ENCODE measurements at regions not wholly inside any gene's neighbourhood (a gene's known extent, or its start where the extent isn't known, plus 50 kb on each side); places are given as distances from the start of the nearest gene placed in this dataset.
"Not testable (repeated sequence)": the region's sequence is repeated elsewhere in the genome, so short reads cannot be mapped to it uniquely, and the experiment has no call there.

DNA sequence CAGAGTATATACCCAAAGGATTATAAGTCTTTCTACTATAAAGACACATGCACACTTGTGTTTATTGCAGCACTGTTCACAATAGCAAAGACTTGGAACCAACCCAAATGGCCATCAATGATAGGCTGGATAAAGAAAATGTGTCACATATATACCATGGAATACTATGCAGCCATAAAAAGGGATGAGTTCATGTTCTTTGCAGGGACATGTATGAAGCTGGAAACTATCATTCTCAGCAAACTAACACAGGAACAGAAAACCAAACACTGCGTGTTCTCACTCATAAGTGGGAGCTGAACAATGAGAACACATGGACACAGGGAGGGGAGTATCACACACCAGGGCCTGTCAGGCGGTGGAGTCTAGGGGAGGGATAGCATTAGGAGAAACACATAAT is 281.7 kb upstream of the MEF2C start:
- not testable (repeated sequence) for DNase-seq

DNA sequence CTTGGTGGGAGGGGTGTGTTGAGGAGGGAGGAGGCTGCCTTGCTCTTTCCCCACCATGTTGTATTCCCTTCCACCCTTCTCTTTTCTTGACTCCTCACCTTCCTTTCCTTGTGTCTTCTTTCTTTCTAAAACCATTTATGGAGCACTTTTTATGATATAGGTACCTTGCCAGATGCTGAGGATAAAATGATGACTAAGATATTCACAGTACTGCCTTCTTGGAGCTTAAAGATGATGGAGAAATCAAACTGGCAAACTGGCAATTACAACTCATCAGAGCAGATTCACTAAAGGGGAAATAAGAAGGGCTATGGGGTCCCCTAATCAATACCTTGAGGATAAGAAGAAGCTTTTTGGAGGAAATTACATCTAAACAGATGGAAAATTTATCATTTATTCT is 273.2 kb upstream of the MEF2C start:
- DNase-seq, result no peak

DNA sequence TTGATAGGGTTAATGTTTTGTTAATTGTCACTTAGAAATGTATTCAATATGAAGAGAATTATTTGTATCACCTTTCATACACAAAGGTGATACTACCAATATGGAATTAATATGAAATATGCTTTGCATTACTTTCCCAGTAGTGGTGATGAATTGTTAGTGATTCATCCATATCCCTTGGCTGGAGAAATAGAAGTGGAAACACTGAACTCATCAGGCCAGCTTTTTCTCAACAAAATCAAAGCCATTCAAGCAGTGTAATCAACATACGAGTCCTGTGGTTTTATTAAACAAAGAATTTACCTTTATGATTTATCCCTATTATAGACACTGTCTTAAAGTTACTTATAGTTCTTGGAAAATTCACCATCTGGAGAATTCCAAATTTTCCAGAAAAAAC is 264.0 kb upstream of the MEF2C start:
- no peak for DNase-seq

DNA sequence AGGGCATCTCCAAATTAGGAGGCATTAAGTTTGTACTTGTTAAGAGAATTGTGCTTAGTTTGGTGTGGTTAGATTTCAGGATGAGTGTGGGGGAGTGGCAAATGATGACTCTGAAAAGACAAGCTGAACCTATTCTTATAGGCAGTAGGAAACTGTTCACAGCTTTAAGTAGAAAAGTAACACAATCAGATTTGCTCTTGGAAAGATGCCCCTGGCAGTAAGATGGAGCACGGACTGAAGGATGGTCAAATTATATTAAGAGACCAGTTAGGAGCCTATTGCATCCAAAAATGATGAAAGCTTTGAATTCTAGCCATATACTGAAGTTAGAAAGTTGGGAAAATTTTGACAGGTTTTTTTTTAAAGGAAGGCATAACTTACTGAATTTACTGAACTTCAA is 254.2 kb upstream of the MEF2C start:
- no peak for DNase-seq

DNA sequence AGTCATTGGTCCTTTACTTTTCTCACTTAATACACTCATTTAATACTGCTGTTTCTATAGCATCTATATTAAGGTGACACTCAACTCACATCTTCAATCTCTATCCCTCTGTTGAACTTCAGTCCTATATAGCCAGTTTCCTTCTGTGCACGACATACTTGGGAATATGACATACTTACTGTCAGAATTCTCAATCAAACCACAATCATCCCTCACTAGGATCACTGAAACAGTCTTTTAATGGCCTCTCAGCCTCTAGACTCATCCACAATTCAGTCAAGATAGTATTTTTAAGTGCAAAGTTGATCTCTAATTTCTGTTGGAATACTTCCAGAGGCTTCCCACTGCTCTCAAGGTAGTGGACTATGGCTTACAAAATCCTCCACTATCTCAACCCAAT is 251.0 kb upstream of the MEF2C start:
- no peak for DNase-seq

DNA sequence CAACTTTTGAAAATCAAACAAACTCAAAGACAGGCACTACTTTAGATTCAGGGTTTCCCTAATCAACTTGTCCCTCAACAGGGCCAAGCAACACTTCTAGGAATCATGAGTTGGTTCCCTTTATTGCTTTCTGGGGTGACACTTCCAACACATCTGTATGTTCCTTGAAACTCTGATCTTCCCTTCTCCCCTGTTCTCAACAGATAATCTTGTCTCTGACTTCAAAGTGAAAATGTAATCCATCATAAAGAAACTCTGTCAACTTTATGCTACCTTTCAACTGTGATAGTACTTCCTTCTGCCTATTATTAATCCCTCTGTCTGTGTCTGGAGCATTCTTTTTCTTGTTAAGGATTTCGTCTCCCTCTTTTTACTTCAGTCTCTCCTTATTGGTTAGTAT is 250.1 kb upstream of the MEF2C start:
- no peak for DNase-seq

DNA sequence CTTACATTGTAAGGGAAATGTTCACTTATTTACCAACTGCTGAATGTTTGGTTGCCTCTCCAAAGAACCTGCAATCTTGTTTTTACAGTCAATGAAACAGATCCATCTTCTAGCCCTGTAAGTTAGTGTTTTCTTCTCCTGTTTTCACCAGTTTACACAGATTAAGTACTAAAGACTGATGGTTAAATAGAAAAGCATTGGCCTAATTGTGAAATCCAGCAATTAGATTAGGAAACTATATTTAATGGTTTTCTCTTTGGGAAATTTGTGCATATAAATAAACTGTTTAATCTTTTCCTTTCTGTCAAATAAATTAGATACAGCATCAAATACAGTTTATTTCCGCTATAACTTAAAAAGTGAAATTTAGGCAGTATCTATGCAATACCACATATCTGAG is 247.9 kb upstream of the MEF2C start:
- no peak for DNase-seq

DNA sequence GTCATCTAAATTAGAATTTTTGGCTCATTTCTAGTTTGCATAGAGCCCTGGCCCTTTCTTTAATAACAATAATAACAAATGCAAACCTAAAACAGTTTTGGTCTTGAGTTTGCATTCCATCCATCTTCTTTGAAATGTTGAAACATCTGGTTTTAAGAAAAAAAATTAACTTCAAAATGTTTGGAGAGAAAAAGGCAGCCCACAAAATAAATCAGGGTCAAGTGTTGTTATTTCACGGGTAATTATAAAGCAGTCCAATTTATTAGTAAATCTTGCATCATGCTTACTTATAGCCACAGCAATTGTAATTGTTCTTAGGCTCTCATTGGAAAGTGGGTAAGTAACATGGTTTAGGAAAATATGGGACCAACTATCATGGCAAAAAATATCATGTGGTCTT is 247.0 kb upstream of the MEF2C start:
- DNase-seq, result no peak

DNA sequence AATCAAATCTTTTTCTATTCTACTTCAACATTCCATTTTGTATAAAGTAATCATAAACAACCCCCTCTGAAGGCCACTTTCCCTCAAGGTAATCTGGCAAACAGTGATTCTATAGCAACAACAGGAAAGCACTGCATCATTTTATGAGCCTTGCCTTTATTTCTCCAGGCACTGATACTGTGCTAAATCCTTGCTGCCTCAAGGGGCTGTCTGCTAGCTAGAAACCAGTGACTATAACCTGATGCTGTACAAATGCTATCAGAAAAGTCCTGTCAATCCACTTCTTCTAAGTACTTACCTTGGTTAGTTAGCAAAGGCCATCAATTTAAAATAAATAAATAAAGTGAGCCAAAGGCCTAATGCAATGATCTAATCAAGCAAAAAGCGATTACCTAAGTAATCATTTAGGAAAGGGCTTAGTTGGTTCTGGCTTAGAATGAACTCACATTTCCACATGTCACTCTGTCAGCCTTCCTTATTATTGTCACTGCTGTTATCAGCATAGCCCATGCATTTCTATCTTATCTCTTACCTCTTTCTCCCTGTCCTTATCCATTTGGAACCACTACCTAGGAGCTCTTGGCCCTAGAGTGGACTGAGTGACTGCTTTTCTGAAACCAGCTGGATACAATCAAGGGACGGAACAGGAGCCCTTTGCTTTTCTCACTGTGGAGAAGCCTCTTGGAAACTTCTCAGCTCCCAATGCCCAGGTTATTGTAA is 246.1 kb upstream of the MEF2C start:
- no peak for DNase-seq

DNA sequence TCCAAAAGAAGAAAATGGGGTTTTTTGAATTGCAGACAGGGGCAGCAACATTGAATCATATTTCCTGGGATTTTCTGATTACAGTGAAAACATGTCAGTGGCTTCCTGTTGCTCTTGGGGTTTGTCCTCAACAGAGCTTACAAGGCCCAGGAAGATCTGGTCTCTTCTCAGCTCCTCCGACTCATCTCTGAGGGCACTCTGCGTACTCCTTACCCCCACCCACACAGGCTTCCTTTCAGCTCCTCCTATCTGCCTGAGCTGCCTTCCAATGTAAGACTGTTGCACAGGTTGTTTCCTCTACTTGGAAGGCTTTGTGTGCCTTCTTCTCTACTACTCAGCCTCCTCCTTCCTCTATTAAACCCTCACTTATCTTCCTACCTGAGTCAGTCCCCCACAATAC is 245.1 kb upstream of the MEF2C start:
- DNase-seq, result peak; percentile 62 to 80

DNA sequence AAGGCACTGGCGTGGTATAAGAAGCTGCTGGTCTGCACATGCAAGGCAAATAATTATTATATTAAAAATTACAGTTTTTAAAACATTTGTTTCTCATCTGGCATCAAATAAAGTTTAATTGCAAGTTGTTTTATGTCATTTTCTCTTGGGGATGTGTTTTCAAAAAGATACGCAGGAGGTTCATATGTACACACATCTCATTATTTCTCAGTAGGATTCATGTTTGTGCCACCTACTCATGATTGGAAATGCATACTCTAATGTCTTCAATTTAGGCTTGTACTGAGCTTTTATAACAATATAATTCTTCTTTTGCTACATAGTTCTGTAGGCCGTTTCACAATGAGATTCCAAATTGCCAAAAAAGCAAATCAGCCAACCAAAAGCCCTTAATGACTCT is 244.2 kb upstream of the MEF2C start:
- no peak for DNase-seq

DNA sequence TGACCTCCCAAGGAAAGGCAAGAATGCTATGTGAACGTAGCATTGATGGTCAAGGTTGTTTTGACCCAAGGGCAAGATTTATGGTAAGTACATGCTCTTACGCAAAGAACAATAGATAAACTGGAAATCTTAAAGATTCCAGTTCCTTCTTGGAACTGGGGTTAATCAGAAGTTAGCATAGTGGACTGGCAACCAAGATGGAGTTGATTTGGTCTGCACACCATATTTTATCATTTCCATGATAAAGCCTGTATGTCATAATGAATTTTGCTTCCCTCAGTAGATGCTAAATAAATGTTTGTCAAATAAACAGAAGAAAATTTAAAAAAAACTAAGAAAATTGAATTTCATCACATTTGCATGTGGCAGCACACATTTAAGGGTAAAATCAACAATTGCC is 242.4 kb upstream of the MEF2C start:
- DNase-seq, result no peak

DNA sequence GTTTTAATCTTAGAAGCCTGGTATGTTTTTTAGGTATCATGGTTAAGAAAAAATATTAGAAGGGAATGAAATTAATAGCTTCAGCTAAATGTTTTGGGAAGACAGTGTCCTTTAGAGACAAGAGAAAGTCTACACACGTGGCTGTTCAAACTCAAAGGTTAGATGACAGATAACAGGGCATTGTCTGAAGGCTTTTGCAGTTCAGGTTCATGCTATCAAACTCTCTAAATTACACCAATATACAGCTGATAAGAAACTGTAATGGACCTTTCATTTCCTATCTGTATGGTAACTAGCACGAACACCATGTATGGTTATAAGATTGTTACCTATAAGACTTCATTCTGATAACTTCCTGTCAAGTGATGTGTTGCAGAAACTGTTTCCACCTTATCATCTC is 240.6 kb upstream of the MEF2C start:
- no peak for DNase-seq

DNA sequence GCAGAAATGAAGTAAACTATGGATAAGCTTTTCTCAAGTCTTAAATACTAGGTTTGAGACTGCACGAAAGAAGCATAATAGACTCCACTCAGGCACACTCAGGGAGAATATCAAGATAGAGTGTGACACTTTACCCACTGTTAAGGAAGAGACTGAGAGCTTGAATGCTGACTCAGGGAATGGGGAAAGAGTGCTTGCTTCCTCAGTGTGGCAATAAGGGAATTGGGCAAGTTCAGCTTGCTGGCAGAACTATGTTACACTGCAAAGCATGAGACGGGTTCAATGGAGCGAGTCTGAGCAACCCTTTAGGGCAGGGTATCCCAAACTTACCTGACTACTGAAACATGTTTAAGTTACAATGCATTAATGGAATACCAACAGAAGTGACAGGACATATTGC is 237.7 kb upstream of the MEF2C start:
- DNase-seq, result peak; percentile 87 to 92

DNA sequence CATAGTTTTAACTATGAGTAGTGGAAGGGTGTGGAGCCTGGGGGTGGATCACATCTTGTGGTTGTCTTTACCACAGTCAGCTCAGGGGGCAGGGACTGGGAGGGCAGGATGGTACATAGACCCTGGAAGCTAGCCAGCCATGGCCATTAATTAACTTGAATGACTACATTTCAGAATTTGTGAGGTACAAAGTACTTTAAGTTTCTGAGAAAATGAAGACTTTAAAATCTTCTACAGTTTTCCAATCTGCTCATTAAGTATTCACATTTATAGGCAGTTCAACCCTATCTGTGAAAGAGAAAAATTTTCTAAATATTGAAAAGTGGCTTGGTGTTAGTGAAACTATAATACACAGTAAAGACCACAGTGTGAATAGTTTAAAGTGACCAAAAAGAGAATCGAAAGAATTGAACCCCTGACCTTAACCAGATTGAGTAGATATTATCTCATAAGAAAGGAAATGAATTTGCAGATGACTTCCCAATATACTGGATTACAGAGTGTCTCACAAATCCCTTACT is 234.2 kb upstream of the MEF2C start:
- DNase-seq, result no peak

DNA sequence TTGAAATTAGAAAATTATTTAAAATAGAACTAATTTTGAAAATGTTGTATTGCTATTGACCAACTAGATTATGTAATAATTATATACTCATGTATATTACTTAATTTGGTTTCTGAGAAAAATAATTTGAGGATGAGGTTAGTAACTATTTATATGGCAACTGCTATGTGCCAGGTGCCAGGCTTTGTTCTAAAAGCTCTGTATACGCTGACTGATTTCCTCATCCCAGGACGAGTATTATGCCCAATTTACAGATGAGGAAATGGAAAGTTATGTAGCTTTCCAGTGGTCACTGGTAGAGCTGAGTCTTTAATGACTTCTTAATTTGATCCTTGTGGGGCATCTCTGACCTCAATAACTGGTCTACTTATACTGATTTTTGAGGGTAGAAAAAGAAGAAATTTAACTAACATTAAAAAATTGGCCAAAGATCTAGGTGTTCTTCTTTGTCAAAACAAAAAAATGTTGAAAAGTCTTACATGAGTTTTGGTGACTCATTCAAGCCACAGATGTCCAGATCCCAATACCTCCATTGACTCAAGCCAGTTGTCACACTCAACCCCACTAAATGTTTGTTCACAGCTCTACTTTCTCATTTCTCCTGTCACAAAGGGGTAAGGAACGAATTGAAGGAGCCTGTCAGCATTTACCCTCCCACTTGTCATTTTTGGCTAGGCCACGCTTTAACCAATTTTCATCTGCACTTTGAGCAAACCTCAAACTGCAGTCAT is 228.1 kb upstream of the MEF2C start:
- DNase-seq, result peak in 1 of 2 donors; percentile 17

DNA sequence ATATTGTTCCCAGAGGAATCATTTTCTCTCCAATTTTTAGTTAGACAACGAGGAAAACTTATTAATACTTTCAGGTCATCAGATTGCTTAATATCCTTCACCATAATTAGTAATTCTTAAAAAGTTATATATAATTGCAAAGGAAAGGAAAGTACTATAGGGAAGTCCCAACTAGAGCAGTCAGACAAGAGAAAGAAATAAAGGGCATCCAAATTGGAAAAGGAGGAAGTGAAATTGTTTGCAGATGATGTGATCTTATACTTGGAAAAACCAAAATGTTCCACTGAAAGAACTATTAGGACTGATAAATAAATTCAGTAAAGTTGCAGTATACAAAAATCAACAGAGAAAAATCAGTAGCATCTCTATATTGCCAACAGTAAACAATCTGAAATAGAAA is 223.5 kb upstream of the MEF2C start:
- DNase-seq, result peak; percentile 77 to 82

DNA sequence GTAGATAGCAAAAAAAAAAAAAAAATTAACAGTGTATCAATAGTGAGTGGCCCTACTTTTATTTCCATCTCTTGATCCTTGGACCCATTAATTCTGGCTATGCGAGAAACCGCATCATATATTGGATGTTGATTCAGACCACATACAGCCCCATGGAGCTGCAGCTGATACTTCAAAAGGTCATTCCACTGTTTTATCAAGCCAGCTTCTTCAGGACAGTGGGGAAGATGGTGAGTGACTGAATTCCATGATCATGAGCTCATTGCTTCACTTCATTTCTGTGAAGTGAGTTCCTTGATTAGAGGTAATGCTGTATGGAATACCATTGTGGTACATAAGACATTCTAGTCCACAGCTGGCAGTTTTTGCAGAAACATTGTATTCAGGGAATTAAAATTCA is 222.9 kb upstream of the MEF2C start:
- DNase-seq, result no peak

DNA sequence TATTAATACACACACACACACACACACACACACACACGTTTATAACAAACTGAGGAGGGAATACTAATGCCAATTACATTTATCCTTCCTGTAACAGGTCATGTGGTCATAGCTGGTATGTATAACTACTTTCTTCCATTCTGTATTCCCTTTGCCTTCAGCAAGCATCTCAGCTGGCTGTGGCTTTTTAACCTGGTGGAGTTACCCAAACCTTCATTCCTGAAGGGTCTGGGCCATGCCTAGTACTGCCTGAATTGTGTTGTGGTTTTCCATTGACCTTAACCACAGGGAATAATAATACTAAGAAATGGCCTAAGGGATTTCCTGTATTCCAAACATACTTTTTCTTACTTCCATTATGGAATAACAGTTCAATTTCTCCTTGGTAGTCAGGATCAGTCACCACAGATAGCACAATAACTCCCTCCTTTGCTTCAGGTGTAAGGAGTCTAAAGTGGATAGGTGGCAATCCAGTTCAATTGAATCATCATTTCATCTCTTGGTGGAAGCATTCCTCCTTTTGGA is 222.2 kb upstream of the MEF2C start:
- DNase-seq, result no peak

DNA sequence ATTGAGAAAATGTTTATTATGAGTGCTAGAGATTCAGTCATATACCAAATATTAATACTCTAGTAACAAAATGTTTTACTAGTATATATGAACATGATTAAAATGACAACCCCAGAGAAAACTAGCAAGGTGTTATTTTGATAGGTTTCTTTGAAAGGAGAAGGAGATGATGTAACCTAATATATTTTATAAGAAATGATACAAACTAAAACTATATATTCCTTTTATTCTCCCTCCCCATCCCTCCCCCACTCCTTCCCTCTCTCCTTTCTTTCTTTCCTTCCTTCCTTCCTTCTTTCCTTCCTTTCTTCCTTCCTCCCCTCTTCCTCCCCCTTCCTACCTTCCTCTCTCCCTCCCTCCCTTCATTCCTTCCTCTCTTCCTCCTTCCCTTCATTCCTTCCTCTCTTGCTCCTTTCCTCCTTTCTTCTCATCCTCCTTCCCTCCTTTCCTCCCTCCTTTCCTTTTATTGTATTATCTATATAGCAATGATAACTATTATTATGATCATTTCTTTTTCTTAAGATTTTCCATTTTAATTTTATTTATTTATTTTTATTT is 215.3 kb upstream of the MEF2C start:
- DNase-seq, result no peak

DNA sequence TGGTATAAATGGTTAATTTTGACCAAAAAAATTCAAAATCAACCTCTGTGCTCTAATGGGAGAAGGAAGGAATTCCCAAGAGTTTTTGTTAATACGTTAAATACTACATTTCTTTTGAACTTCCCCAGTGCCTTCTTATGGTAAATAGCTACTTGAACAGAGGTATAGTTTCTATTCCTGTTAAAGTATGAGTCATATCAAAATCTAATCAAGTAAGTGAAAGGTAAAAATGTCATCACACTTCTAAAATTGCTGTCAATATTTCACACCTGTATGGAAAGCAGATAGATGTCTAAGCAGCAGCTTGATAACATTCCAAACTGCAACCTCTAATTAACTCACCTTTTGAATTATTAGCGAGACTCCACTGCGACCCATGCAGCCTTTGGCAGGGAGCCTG is 214.1 kb upstream of the MEF2C start:
- DNase-seq, result no peak

DNA sequence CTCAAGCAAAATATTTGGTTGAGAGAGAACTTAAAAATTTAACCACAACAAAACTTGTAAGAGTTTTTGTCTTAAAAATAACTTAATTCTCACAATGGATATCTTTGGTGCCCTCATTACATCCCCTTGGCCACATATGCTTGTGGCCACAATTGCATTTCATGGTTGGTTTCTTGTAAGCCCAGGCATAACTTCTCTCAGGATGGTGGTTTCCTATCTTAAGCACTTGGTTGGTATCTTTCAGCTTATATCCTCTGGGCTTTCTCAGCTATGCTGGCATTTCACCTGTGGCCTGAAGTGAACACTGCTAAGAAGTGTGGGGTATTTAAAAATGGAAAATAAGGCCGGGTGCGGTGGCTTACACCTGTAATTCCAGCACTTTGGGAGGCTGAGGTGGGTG is 212.4 kb upstream of the MEF2C start:
- DNase-seq, result no peak

DNA sequence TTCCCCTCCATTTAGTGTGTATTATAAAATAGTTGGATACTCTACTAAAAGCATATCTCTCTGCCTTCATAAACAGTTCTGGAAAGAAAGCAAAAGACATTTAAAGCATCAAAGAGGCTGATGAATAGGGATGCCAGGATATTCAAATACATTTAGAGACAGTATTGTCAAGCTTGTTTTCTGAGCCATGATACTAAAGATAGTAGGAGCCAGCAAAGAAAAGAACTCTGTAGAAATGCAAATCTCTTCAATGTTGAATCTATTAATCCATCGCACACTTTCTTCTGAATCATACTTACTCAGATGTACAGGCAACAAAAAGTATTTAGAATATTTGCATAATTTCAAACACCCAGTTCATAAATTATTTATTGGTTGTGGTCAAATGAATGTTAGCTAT is 207.1 kb upstream of the MEF2C start:
- DNase-seq, result no peak
